ENCODE measurements at regions not wholly inside any gene's neighbourhood (a gene's known extent, or its start where the extent isn't known, plus 50 kb on each side); places are given as distances from the start of the nearest gene placed in this dataset.

GRCh38 chr17:54745862-54746261 is 154.8 kb upstream of the TOM1L1 start:
- TF ChIP-seq EZH2phosphoT487 (IDR thresholded peaks at IDR 0.05; ENCODE audit: borderline replicate concordance, low read length) (no peak), CTCF (conservative IDR thresholded peaks at IDR 0.05; ENCODE audit: low read depth, low read length) (no peak), EZH2 (IDR thresholded peaks at IDR 0.05; ENCODE audit: low read length, unreplicated experiment) (no peak)
- Histone ChIP-seq H3F3A (ENCODE audit: low read length, unreplicated experiment) (no peaks in the 10 kb centered on the region), H2AFZ (ENCODE audit: low read length) (no peak overlapping the region), H3K4me2 (ENCODE audit: low read length) (no peak overlapping the region), H3K4me1 (ENCODE audit: insufficient read depth, low read length) (no peaks in the 10 kb centered on the region), H3K27me3 (ENCODE audit: low read length) (no peaks in the 10 kb centered on the region), H3K9me3 (ENCODE audit: low read length) (peaks cover 43% of the 10 kb centered on the region), H3K4me3 (ENCODE audit: low read length) (no peak overlapping the region), H3K27ac (ENCODE audit: low read length) (no peak overlapping the region), H3K79me2 (ENCODE audit: low read length) (no peaks in the 10 kb centered on the region), H3K36me3 (ENCODE audit: low read depth, low read length) (no peaks in the 10 kb centered on the region), H4K20me1 (ENCODE audit: low read length) (no peaks in the 10 kb centered on the region), H3K9me2 (replicated peaks; ENCODE audit: low read length) (no peaks in the 10 kb centered on the region), H3K9ac (ENCODE audit: low read length) (no peak overlapping the region)
- CTCF ChIA-PET = no interaction called here
- intact Hi-C loops (cut with micrococcal nuclease) = no loop called here
- ATAC-seq (no peak), DNase-seq (no peak)
- BruUV-seq (replicated peaks) = no TSS peak
- POLR2A ChIA-PET (ENCODE audit: unreplicated experiment) = no interaction called here

- no peaks in the 10 kb centered on the region for H3K79me2 ChIP-seq (ENCODE audit: low read length)
- H3K27ac ChIP-seq (ENCODE audit: low read length) = no peak overlapping the region
- no peak overlapping the region for H3K9ac ChIP-seq (ENCODE audit: low read length)
- H3K4me1 ChIP-seq (ENCODE audit: insufficient read depth, low read length) = no peaks in the 10 kb centered on the region
- H3K9me3 ChIP-seq (ENCODE audit: low read length) = peaks cover 23% of the 10 kb centered on the region
- H3K4me3 ChIP-seq (ENCODE audit: low read length) = no peak overlapping the region
- no peak overlapping the region for H3K4me2 ChIP-seq (ENCODE audit: low read length)
- no peaks in the 10 kb centered on the region for H3F3A ChIP-seq (ENCODE audit: low read length, unreplicated experiment)
- H3K9me2 ChIP-seq (replicated peaks; ENCODE audit: low read length) = no peaks in the 10 kb centered on the region
- no peaks in the 10 kb centered on the region for H3K27me3 ChIP-seq (ENCODE audit: low read length)
- no peaks in the 10 kb centered on the region for H4K20me1 ChIP-seq (ENCODE audit: low read length)
- intact Hi-C loops (cut with micrococcal nuclease) = no loop called here
- ChIA-PET CTCF (no interaction called here), POLR2A (ENCODE audit: unreplicated experiment) (no interaction called here)
- no peak for TF ChIP-seq EZH2phosphoT487 (IDR thresholded peaks at IDR 0.05; ENCODE audit: borderline replicate concordance, low read length)
- no peak for TF ChIP-seq EZH2 (IDR thresholded peaks at IDR 0.05; ENCODE audit: low read length, unreplicated experiment)
- TF ChIP-seq CTCF (conservative IDR thresholded peaks at IDR 0.05; ENCODE audit: low read depth, low read length) = no peak
- no TSS peak for BruUV-seq (replicated peaks)
- H2AFZ ChIP-seq (ENCODE audit: low read length) = no peak overlapping the region
- ATAC-seq = no peak
- no peak for DNase-seq
- H3K36me3 ChIP-seq (ENCODE audit: low read depth, low read length) = no peaks in the 10 kb centered on the region
Measured at GRCh38 chr17:54749157-54749556, 151.5 kb upstream of the TOM1L1 start.

GRCh38 chr17:54754560-54754959 is 146.1 kb upstream of the TOM1L1 start:
- intact Hi-C loops (cut with micrococcal nuclease) = no loop called here
- no peak overlapping the region for H3K4me3 ChIP-seq (ENCODE audit: low read length)
- DNase-seq = no peak
- no peak overlapping the region for H3K27ac ChIP-seq (ENCODE audit: low read length)
- peak; percentile 44 for TF ChIP-seq CTCF (conservative IDR thresholded peaks at IDR 0.05; ENCODE audit: low read depth, low read length)
- TF ChIP-seq EZH2phosphoT487 (IDR thresholded peaks at IDR 0.05; ENCODE audit: borderline replicate concordance, low read length) = no peak
- no peaks in the 10 kb centered on the region for H3K27me3 ChIP-seq (ENCODE audit: low read length)
- no peaks in the 10 kb centered on the region for H3K79me2 ChIP-seq (ENCODE audit: low read length)
- H4K20me1 ChIP-seq (ENCODE audit: low read length) = no peaks in the 10 kb centered on the region
- no peak overlapping the region for H2AFZ ChIP-seq (ENCODE audit: low read length)
- no TSS peak for BruUV-seq (replicated peaks)
- no peaks in the 10 kb centered on the region for H3K9me2 ChIP-seq (replicated peaks; ENCODE audit: low read length)
- H3K9ac ChIP-seq (ENCODE audit: low read length) = no peak overlapping the region
- no peaks in the 10 kb centered on the region for H3K4me1 ChIP-seq (ENCODE audit: insufficient read depth, low read length)
- no peak overlapping the region for H3K4me2 ChIP-seq (ENCODE audit: low read length)
- H3K9me3 ChIP-seq (ENCODE audit: low read length) = peaks cover 21% of the 10 kb centered on the region; the same call in 1 of the 2 replicates
- no peaks in the 10 kb centered on the region for H3F3A ChIP-seq (ENCODE audit: low read length, unreplicated experiment)
- H3K36me3 ChIP-seq (ENCODE audit: low read depth, low read length) = no peaks in the 10 kb centered on the region
- ATAC-seq = no peak
- ChIA-PET CTCF (no interaction called here), POLR2A (ENCODE audit: unreplicated experiment) (no interaction called here)
